ENCODE measurements at regions not wholly inside any gene's neighbourhood (a gene's known extent, or its start where the extent isn't known, plus 50 kb on each side); places are given as distances from the start of the nearest gene placed in this dataset.

DNA sequence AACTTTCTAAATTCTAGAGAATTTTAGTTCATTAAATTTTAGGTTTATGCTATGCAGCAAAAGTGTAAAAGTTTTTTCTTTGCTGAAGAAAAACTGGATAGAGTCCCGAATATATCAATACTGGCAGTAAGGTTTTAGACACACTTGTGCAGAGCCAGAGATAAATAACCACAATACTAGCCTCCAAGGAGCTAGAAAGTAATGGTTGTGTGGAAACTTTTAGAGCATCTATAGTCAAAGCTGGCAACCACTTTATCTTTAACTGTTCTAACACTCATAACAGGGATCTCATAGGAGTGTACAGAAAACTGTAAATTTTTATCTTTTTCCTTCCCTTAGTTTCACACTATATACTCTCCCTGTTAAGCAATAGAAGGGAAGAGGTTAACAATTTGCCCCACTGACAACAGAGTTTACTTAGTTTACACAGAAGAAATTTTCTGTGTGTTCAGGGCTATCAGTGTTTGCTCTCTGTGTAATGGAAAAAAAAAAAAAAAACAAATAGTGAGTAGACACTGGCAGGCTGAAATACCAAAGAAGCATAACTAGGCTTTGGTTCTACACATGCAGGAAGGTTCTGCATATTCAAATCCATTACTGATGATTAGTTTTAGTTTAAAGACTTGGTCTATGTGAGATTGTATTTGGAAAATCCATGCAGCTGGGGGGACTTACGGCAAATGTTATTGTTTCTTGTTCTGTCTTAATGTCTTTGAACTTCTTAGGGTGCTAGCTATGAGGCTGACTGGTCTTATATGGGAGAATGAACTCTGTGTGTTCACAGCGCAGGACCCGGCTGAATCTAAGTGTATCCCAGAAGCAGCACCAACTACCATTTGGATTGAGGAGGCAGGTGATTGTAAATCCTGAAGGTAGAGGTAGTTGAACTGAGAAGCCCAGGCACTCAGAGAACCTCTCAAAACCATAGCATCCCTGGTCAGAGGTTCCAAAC lies 187.6 kb downstream of the PCSK1 start:
- DNase-seq (ENCODE audit: low read depth, low spot score) = no peak

DNA sequence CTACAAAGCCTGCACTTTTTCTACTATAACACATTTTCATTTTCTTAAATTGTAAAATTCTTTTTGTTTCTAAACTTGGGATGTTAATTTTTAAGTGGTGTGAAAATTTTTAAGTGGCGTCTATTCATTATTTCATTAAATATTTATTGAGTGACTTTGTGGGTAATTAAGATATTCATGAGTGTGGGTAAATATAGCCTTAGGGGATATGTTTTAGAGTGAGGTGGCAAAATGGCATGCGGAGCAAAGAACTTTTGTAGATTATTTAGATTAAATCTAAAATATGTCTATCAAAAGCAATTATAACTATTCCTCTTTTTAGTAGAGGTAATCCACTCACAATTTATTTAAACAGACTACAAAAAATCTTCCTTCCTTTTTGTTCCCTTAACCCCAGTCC lies 188.4 kb downstream of the PCSK1 start:
- no peak for DNase-seq (ENCODE audit: low read depth, low spot score)

DNA sequence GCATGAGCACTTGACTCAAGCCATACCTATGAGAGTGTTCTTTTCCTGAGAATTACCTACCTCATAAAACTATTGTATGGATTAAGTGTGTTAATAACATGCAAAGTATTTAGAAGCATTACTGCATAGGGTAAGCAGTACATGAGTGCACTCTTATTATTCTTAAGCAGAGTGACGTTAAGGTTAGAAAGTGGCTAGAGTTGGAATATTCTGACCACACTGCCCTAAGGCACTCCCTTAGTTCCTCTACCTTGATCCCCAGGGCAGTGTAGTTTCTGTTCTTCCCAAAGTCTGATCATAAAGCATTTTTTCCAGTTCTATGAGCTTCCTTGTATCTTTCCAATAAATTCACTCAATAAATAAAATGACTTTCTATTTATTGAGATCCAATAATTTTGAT lies 189.2 kb downstream of the PCSK1 start:
- no peak for DNase-seq (ENCODE audit: low read depth, low spot score)

DNA sequence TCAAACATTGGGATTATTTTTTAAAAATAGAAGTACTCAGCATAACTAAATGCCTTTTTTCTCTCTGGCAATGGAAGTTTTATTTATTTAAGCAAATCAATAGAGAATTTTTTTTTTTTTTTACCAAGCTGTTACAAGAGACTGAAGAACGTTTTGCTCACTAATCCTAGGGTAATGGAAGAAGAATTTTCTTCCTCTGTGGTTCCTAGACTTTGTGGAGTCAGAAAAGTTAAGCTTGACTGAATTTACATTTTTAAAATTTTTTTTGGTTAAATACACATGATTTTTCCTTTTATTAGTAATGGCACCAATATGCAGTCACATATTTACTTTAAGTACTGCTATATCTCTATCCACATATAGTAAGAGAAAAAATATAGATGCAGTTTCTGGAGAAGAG lies 189.8 kb downstream of the PCSK1 start:
- DNase-seq (ENCODE audit: low read depth, low spot score) = no peak

DNA sequence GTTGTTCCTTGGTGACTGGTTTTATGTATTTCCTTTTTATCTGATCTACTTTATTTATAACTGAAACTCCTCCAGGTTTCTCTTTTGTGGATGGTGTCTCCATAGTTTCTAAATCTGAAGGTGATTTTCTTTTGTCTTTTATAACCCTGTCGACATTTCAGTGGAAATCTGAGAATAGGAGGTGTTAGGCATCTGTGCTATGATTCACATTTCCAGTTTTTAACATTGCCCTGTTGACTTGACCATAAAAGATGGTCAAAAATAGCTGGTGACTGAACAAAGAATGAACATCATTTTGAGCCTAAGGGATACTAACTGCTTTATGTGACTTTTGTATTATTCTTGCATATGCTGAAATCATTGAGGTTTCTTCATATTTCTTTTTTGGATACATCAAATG lies 190.5 kb downstream of the PCSK1 start:
- no peak for DNase-seq (ENCODE audit: low read depth, low spot score)

DNA sequence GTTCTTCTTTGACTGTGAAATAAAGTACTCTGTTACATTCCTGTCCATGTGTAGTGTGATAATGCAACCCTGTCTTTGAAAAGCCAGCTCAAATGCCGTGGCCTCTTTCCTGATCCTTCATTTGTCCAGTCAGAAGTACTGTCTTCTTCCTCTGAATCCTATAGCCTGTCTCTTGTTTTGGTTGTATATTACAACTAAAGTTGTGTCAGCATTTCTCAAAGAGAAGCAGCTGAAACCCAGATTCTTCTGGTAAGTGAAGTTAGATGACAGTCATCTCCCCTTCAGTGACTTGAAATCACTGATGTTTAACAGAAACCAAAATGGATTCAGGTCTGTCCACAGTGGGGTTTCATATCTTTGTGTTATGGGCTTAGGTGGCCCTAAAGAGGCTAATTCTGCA lies 196.2 kb downstream of the PCSK1 start:
- no peak for DNase-seq (ENCODE audit: low read depth, low spot score)

DNA sequence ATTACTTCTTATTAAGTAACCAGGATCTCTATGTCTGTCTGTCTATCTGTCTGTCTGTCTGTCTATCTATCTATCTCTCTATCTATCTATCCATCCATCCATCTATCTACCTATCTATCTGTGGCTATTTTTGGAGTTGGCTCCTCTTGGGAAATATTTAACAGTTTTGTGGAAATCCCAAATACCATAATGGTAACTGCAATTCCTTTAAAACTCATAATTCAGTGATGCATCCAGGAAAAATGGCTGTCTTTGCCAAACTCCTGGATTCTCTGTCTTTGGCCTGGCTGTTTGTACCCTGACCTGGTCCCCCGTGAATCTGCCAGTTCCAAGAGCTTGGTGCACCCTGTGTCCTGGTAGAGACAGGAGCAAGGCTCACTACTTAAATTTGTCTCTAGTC lies 197.0 kb downstream of the PCSK1 start:
- no peak for DNase-seq (ENCODE audit: low read depth, low spot score)

DNA sequence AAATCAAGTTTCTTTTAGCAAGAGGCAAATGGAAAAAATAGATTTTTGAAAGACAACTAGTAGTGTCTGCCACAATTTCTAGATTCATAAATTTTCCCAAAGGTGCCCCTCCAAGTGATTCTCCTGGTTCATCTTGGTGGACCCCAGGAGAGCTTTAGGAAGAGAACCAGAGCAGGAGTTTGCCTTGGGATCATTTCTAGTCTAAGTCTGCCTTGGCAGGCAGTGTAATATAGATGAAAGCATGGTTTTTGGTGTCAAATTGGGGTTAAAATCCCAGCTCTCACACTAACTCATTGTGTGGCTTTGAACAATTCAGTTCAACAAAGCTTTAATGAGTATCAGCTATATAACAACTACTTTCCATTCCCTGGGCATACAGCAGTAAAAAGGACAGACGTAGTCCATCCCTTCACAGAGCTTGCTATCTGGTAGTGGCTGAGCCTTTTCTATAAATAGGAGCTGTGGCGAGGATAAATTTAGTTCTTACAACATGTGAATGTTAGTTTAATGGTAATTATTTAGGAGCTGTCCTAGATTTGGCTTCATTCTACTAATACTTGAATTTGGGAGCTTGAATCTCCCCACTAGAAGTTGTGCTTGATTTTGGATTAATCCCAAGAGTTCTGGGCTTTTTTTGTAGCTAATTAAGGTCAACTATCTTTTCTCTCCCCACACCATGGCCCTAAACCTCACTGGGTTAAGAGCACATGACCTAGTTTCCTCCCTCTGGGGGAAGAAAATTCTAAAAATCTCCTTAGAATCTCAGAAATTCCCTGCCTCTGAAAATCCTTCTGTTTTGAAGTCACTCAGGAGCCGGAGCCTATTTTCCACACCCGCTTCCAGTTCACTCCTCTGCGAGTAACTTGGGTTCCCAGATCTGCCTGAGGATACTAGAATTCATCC lies 197.8 kb downstream of the PCSK1 start:
- DNase-seq (ENCODE audit: low read depth, low spot score) = no peak

DNA sequence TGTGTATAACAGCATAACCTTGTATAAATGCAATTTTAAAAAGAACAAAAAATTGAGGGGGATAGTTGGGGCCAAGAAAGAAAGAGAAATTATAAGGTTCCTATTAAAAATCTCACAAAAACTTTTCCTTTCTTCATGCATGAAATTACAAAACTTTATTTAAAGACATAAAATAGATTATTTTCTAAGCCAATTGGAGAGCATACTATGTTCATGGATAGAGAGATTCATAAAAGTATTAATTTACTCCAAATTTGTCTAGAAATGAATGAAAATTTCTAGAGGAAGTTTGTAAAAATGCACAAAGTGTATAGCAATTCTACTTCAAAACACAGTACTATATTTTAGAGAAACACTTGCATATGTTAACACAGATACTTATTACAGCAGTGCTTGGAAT lies 200.4 kb downstream of the PCSK1 start:
- no peak for DNase-seq (ENCODE audit: low read depth, low spot score)

DNA sequence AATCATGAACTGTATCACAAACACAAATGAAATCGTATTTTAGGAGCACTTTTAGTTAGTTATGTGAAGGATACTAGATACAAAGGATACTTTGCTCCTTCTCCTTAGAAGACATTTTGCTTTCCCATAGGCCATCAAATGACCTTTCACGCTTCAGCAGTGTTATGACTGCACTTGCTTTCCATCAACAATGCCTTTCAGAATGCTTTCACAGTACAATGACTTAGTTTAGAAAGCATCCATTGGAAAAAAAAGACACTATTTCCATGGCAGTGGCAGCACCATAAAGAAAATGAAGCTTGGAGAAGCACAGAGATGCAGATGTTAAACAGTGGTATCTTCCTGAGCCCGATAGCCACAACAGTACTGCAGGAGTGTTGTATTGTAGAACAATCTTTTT lies 203.9 kb downstream of the PCSK1 start:
- no peak for DNase-seq (ENCODE audit: low read depth, low spot score)

DNA sequence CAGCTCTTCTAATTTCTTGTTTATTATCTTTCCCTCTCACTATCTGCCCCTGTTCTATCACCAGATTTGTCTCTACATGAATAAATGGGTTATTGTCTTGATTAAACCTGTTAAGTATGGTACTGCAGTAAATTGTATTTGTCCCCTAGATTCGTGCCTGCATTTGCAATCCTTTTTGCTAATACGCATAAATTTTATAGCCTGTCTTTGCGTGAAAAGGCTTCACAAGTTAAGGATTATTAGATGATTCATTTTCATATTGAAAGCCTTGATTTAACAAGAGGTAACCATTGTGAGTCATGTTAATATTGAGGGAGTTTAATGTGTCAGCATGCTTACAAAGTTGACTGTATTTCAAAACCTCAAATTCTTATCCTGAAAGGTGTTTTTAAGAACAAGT lies 204.6 kb downstream of the PCSK1 start:
- DNase-seq (ENCODE audit: low read depth, low spot score) = no peak

DNA sequence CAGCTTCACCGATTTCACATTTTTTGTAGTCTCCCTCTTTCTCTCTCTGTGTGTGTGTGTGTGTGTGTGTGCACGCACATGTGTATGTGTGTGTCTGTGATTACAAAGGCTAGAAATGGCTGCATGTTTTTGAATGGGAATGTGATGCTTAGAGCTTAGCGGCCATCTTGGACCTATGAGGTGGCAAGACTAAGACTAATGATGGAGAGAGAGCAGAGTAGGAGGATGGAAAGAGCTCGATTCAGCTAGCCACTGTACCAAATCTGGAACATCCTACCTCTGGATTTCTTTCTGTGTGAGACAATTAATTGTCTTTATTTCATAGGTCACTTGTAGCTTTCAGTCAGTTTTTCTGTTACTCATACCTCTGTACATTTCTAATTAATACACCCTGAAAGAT lies 205.1 kb downstream of the PCSK1 start:
- no peak for DNase-seq (ENCODE audit: low read depth, low spot score)

DNA sequence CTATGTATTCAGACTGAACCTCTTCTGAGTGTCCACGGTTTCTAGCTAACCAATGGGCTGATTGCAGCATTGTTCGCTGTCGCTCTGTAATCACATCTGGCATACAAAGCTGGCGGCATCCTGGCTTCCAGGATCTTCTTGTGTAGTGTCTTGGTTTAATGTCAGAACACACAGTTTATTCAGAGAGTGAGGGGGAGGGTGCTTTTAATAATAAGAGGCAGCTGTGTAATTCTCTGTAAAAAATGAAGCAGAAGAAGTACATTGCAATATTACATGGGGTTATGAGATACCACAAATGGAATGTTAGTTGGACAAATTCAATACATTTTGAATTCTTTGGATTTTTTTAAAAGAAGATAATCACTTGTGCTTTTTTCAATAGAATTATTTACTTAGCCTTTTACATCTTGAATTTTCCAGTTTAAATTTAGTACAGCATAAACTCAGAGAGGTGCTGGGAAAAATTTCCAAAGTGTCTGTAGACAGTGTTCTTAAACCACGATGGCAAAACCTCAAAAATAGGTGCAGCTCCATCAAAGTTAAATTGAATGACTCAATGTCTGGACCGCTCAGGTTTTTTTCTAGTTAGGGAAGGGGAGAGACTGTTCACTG lies 206.0 kb downstream of the PCSK1 start:
- no peak for DNase-seq (ENCODE audit: low read depth, low spot score)

DNA sequence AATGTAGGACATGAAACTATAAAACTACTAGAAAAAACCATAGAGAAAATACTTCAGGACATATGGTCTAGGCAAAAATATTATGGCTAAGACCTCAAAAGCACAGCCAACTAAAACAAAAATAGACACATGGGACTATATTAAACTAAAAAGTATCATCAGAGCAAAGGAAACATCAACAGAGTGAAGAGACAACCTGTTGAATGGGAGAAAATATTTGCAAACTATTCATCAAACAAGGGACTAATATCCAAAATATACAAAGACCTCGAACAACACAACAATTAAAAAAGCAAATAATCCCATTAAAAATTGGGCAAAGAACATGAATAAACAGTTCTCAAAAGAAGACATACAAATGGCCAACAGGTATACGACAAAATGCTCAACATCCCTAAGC lies 210.9 kb downstream of the PCSK1 start:
- no peak for DNase-seq (ENCODE audit: low read depth, low spot score)

DNA sequence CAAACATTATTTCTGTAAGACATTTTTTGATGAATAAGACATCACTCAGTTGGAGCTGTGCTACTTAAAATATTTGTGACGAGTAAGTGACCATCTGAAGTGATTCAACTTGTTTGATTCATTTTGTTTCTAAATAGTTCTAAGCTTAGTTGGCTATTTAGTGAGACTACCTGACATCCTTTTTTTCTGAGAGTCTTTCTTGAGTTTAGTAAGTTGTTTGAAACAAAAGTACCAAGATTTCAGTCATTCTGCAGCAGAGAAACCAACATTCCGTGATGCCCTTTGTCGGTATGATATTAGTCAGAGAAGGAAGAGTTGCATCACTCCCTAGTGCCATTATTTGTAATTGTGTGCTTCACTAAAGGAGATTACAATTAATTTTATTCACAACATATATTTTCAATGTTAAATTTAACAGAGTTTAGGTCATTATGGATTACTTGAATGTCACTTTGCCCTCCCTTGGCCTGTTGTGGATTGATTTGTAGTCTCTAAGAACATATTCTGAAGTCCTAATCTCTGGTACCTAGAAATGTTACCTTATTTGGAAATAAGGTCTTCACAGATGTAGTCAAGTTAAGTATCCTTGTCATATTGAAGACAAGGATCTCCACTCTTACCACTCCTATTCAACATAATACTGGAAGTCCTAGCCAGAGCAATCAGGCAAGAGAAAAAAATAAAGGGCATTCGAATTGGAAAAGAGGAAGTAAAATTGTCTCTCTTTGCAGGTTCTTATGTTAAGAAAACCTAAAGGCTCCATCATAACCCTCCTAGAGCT lies 212.2 kb downstream of the PCSK1 start:
- no peak for DNase-seq (ENCODE audit: low read depth, low spot score)

DNA sequence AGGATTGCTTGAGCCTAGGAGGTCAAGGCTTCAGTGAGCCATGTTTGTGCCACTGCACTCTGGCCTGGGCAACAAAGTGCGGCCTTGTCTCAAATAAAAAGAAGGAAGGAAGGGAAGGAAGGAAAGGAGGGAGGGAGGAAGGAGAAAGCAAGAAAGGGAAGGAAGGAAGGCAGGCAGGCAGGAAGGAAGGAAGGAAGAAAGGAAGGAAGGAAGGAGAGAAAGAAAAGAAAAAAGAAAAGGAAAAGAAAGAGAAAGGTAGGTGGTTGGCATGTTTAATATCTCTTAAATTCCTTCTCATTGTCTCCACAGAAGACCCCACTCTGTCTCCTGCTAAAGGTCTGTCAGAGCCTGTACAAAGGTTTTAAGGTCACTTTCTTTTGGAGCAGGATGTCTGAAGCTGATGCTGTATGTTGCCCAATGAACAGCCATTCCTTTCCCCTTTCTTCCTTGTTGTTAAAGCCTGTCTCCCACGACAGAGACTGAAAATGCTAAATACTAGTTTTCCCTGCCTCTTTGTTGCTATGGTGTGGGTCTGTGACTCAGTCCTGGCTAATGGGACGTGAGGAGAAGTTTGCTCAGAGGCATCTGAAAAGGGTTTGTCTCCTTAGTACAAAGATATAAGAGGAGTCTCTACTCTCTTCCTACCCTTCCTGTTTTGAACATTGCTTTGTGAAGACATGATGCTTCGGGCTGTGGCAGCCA lies 213.3 kb downstream of the PCSK1 start:
- no peak for DNase-seq (ENCODE audit: low read depth, low spot score)

DNA sequence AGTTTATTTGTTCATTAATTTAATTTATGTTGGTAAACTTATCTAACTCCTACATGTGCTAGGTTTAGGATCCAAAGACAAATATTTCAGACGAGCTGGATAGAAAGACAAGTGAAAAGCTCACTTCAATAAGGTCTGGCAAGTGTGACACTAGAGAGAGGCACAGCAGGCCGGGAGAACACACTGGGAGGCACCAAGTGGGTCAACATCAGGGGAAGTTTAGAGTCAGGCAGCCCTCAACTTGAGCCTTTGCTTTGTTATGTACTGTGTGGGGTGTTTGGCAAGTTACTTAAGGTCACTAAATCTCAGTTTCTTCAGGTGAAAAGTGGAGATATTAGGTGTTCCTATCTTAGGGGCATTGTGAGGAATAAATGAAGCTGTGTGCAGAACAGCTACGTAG lies 214.4 kb downstream of the PCSK1 start:
- no peak for DNase-seq (ENCODE audit: low read depth, low spot score)

DNA sequence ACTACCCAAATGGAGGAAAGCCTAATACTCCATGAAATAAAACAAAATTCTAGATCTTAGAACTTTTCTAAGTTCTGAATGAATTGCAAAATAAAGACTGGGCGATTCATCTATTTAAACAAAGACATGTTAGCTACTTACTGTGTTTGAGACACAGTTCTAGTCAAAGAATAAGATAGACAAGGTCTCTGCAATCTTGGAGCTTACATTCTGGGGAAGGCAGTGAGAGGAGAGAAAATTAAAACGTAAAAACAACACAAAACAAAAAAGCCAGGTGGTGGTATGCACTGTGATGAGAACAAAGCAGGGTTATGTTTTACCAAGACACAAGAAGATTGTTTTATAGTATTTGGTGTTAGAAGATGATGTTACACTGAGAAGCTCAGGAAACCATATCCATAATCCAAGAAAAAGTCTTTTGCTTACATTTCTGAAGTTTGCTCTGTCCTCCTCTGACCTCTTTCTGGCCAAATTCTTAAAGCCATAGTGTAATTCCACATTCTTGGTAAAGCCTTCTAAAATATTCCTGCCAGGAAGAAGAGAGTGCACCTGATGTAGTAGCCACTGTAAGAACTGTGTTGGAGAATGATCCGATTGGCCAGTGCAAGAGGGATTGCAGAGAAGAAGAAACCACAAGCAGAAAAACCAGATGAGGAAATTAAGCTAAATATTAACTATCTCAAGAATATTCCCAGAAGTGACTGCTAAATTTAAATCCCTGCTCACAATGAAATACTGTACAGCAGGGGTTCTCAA lies 218.4 kb downstream of the PCSK1 start:
- no peak for DNase-seq (ENCODE audit: low read depth, low spot score)

DNA sequence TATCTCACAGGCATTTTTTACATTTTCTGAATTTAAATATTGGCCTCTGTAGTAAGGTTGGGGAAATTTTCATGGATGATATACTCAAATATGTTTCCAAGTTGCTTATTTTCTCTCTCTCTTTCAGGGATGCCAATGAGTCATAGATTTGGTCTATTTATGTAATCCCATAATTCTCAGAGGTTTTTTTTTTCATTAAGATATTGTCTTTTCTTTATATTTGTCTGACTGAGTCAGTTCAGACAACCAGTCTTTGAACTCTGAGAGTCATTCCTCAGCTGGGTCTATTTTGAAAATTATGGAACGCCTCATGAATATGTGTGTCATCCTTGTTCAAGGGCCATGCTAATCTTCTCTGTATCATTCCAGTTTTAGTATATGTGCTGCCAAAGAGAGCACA lies 223.2 kb downstream of the PCSK1 start:
- no peak for DNase-seq (ENCODE audit: low read depth, low spot score)

DNA sequence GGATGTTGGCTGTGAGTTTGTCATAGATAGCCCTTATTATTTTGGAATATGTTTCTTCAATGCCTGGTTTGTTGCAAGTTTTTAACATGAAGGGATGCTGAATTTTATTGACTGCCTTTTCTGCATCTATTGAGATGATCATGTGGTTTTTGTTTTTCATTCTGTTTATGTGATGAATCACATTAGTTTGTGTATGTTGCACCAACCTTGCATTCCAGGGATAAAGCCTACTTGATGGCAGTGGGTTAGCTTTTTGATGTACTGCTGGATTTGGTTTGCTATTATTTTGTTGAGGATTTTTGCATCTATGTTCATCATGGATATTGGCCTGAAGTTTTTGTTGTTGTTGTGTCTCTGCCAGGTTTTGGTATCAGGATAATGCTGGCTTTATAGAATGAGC lies 225.6 kb downstream of the PCSK1 start:
- no peak for DNase-seq (ENCODE audit: low read depth, low spot score)
